ENCODE measurements at regions not wholly inside any gene's neighbourhood (a gene's known extent, or its start where the extent isn't known, plus 50 kb on each side); places are given as distances from the start of the nearest gene placed in this dataset.
A peak's percentile ranks its signal among the peaks of the same experiment; 100 is the strongest.
"Not testable (repeated sequence)": the region's sequence is repeated elsewhere in the genome, so short reads cannot be mapped to it uniquely, and the experiment has no call there.

- FAIRE-seq: no peak
- DNase-seq (ENCODE audit: insufficient read length, low spot score): no peak
Measured at GRCh38 chr1:48089356-48089891, 92.2 kb upstream of the TRABD2B start.

GRCh38 chr1:48084826-48085225, 87.6 kb upstream of the TRABD2B start:
- DNase-seq (ENCODE audit: insufficient read length, low spot score): no peak
- no peak for FAIRE-seq

- DNase-seq (ENCODE audit: insufficient read length, low spot score) (no peak), FAIRE-seq (no peak)
Measured at GRCh38 chr1:48082271-48082962, 85.2 kb upstream of the TRABD2B start.

- no peak for DNase-seq (ENCODE audit: insufficient read length, low spot score)
- no peak for FAIRE-seq
Measured at GRCh38 chr1:48080331-48081255, 83.4 kb upstream of the TRABD2B start.

GRCh38 chr1:48079096-48079495, 81.9 kb upstream of the TRABD2B start:
- DNase-seq (ENCODE audit: insufficient read length, low spot score) (no peak), FAIRE-seq (no peak)

GRCh38 chr1:48077795-48078222, 80.6 kb upstream of the TRABD2B start:
- FAIRE-seq (no peak), DNase-seq (ENCODE audit: insufficient read length, low spot score) (no peak)

GRCh38 chr1:48076017-48076416, 78.8 kb upstream of the TRABD2B start:
- DNase-seq (ENCODE audit: insufficient read length, low spot score) (no peak), FAIRE-seq (no peak)

- DNase-seq (ENCODE audit: insufficient read length, low spot score): no peak
- no peak for FAIRE-seq
Measured at GRCh38 chr1:48073798-48074530, 76.8 kb upstream of the TRABD2B start.

GRCh38 chr1:48071513-48071912, 74.3 kb upstream of the TRABD2B start:
- DNase-seq (ENCODE audit: insufficient read length, low spot score) (no peak), FAIRE-seq (no peak)

- DNase-seq (ENCODE audit: insufficient read length, low spot score) (no peak), FAIRE-seq (no peak)
Measured at GRCh38 chr1:48070396-48070750, 73.2 kb upstream of the TRABD2B start.

GRCh38 chr1:48069662-48070395, 72.6 kb upstream of the TRABD2B start:
- no peak for FAIRE-seq

GRCh38 chr1:48068206-48068605, 71.0 kb upstream of the TRABD2B start:
- FAIRE-seq: no peak
- DNase-seq (ENCODE audit: insufficient read length, low spot score): no peak

More at GRCh38 chr1:48069662-48070395, 72.6 kb upstream of the TRABD2B start:
- no peak for DNase-seq (ENCODE audit: insufficient read length, low spot score)

GRCh38 chr1:48066936-48067335, 69.8 kb upstream of the TRABD2B start:
- no peak for FAIRE-seq
- DNase-seq (ENCODE audit: insufficient read length, low spot score): no peak

GRCh38 chr1:48064693-48065092, 67.5 kb upstream of the TRABD2B start:
- FAIRE-seq; DNase-seq (ENCODE audit: insufficient read length, low spot score): not testable (repeated sequence)

GRCh38 chr1:48062353-48062752, 65.2 kb upstream of the TRABD2B start:
- FAIRE-seq: no peak

GRCh38 chr1:48061162-48062136, 64.3 kb upstream of the TRABD2B start:
- DNase-seq (ENCODE audit: insufficient read length, low spot score): peak; percentile 19
- FAIRE-seq: no peak

More at GRCh38 chr1:48062353-48062752, 65.2 kb upstream of the TRABD2B start:
- DNase-seq (ENCODE audit: insufficient read length, low spot score): no peak

- FAIRE-seq (no peak), DNase-seq (ENCODE audit: insufficient read length, low spot score) (no peak)
Measured at GRCh38 chr1:48059289-48059688, 62.1 kb upstream of the TRABD2B start.

GRCh38 chr1:48058135-48059025, 61.2 kb upstream of the TRABD2B start:
- DNase-seq (ENCODE audit: insufficient read length, low spot score) (no peak), FAIRE-seq (no peak)

Data from HTR-8/SVneo (cell line).